Right lobe of liver (tissue), 6 donors: ENCODE measurements at regions not wholly inside any gene's neighbourhood (a gene's known extent, or its start where the extent isn't known, plus 50 kb on each side); places are given as distances from the start of the nearest gene placed in this dataset.
"Not testable (repeated sequence)": the region's sequence is repeated elsewhere in the genome, so short reads cannot be mapped to it uniquely, and the experiment has no call there.

Experiments
- ATAC-seq, 4 donors: fragments of 200-7000 bp; cut with Tn5 transposase; one replicate each; pipeline ENCODE4 v1.9.1; 2020; ENCODE audit warnings: mild to moderate bottlenecking in 4 of 4, moderate library complexity in 4 of 4
- DNase-seq, 3 donors: peaks; one replicate each; pipeline ENCODE4 v3.0.0-alpha.2; 2020
- H3K27ac ChIP-seq, 3 donors: fragments of 200-600 bp; one replicate each; pipeline ENCODE4 v1.8.0; 2022
- H3K27me3 ChIP-seq, 2 donors: fragments of 200-600 bp; one replicate each; pipeline ENCODE4 v1.8.0; 2022
- H3K36me3 ChIP-seq, 4 donors: fragments of 200-600 bp; sonication (generic) in 1 of 4; one replicate each; pipeline versions ENCODE4 v1.5.1 to v1.8.0; 2017 to 2022; ENCODE audit warnings: control low read depth in 1 of 4
- H3K4me1 ChIP-seq, 4 donors: fragments of 200-600 bp; sonication (generic) in 1 of 4; one replicate each; pipeline versions ENCODE4 v1.5.1 to v1.8.0; 2017 to 2022; ENCODE audit warnings: control low read depth in 1 of 4
- H3K4me3 ChIP-seq, 3 donors: fragments of 200-600 bp; one replicate each; pipeline ENCODE4 v1.8.0; 2022
- H3K9me3 ChIP-seq, 4 donors: fragments of 200-600 bp; sonication (generic) in 1 of 4; one replicate each; pipeline versions ENCODE4 v1.5.1 to v1.8.0; 2017 to 2022; ENCODE audit warnings: control low read depth in 1 of 4
- CTCF ChIP-seq, 4 donors: fragments of 200-600 bp in 3 of 4; fragments of 450-650 bp in 1 of 4; IDR thresholded peaks; one replicate each; pipeline versions ENCODE4 v1.5.1 to v1.8.0; 2016 to 2022; ENCODE audit warnings: antibody characterized with exemption in 4 of 4, mild to moderate bottlenecking in 2 of 4
- POLR2A ChIP-seq: fragments of 450-650 bp; IDR thresholded peaks from one replicate; pipeline ENCODE4 v1.6.1; 2017; ENCODE audit warnings: antibody characterized with exemption, mild to moderate bottlenecking
- WGBS: methylation state at CpG from one replicate; pipeline ENCODE4 v1.1.6; 2018; ENCODE audit warnings: low coverage, low lambda C conversion rate; ENCODE audit not compliant: insufficient coverage; ENCODE audit errors: missing lambda C conversion rate; 5-methylcytosine and 5-hydroxymethylcytosine counted together
- intact Hi-C, 2 donors: fragments of 100-400 bp; cut with DNase I; formaldehyde crosslinking; loops; one replicate each; pipeline versions ENCODE4 v1.11.2 to v1.14.1; 2022
- donor health status: DM: no; HTN: yes; CAD: no.
- donor health status: DM: no; HTN: no; CAD: no.
- donor health status: DM: no; HTN: no; CAD: no.
- donor health status: DM: no; HTN: yes; CAD: no.
- donor health status: DM: no; HTN: yes; CAD: no.

DNA sequence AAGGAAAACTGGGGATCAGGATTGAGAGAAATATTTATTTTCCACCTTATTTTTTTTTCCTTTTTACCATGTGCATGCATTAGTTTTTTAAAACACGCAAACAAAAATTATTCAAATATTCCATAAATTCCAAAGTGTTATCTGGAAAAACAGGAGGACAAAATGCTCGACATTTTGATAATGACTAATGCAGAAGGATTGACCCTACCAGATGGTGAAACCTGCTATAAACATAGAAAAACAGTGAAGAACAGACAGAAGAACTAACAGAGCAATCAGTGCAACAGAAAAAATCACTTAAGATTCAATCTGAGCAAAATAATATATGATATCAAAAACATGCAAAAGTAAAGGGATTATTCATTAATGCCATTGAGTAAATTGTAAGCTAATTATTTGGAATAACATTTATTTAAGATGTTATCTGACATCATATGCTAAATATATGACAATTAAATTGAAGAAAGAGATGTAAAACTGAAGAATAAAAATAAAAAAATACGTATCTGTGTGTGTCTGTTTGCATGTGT lies 218.4 kb downstream of the LMBRD1 start:
- Histone ChIP-seq H3K4me3 (no peak overlapping the region), H3K27ac (no peak overlapping the region), H3K4me1 (no peaks in the 10 kb centered on the region), H3K36me3 (no peaks in the 10 kb centered on the region), H3K27me3 (no peaks in the 10 kb centered on the region), H3K9me3 (no peaks in the 10 kb centered on the region)
- intact Hi-C loops = no loop called here
- ATAC-seq = no peak
- no peak for TF ChIP-seq CTCF (IDR thresholded peaks at IDR 0.05)
- no peak for TF ChIP-seq POLR2A
- no peak for DNase-seq
- 29% methylated on average over 3 of the region's 3 CpGs for WGBS

- H3K9me3 ChIP-seq = no peaks in the 10 kb centered on the region
- no peaks in the 10 kb centered on the region for H3K4me1 ChIP-seq
- WGBS = 67% methylated on average over 1 of the region's 1 CpG
- H3K36me3 ChIP-seq = no peaks in the 10 kb centered on the region
- DNase-seq = no peak
- no peak overlapping the region for H3K27ac ChIP-seq
- no peak overlapping the region for H3K4me3 ChIP-seq
- TF ChIP-seq POLR2A (no peak), CTCF (IDR thresholded peaks at IDR 0.05) (no peak)
- intact Hi-C loops = no loop called here
- ATAC-seq = no peak
- H3K27me3 ChIP-seq = no peaks in the 10 kb centered on the region
These were observed 225.6 kb downstream of the LMBRD1 start for GRCh38 chr6:69571234-69571633.

- Histone ChIP-seq H3K36me3 (no peaks in the 10 kb centered on the region), H3K27ac (no peak overlapping the region), H3K4me1 (no peaks in the 10 kb centered on the region), H3K9me3 (no peaks in the 10 kb centered on the region), H3K27me3 (no peaks in the 10 kb centered on the region), H3K4me3 (no peak overlapping the region)
- intact Hi-C loops = no loop called here
- WGBS = 65% methylated on average over 1 of the region's 1 CpG
- no peak for TF ChIP-seq CTCF (IDR thresholded peaks at IDR 0.05)
- ATAC-seq (no peak), DNase-seq (no peak)
These were observed 226.7 kb downstream of the LMBRD1 start for GRCh38 chr6:69570106-69570505.

- DNase-seq, H3K4me1 ChIP-seq, H3K27ac ChIP-seq, intact Hi-C loops, H3K36me3 ChIP-seq, H3K9me3 ChIP-seq, ATAC-seq, H3K4me3 ChIP-seq, H3K27me3 ChIP-seq: not testable (repeated sequence)
- WGBS = 17% methylated on average over 1 of the region's 6 CpGs
These were observed 236.2 kb downstream of the LMBRD1 start for GRCh38 chr6:69560597-69560996.

DNA sequence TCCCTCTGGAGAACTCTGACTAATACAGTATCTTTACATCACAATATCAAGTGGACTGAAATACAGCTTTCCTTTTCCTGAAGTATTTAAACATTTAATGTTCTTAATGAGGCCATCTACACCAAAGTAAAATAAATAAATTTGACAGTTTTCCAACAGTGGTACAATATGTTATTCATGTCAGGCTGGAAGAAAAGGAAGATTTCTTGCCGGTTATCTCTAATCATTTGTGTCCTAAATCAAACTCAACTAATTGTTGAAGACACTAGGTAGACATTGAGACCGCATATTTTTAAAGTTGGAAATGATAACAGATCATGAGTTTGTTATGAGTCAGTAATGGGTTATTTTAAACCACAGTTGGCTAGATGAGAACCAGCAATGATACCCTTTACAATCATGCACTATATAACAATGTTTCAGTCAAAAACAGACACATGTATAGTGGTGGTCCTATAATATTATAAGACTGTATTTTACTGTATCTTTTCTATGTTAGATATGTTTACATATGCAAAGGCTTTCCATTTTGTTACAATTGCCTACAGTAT lies 241.6 kb downstream of the LMBRD1 start:
- no peak for TF ChIP-seq POLR2A
- no peak for TF ChIP-seq CTCF (IDR thresholded peaks at IDR 0.05)
- Histone ChIP-seq H3K4me3 (no peak overlapping the region), H3K27ac (no peak overlapping the region), H3K9me3 (no peaks in the 10 kb centered on the region), H3K4me1 (no peaks in the 10 kb centered on the region), H3K36me3 (no peaks in the 10 kb centered on the region), H3K27me3 (no peaks in the 10 kb centered on the region)
- DNase-seq (no peak), ATAC-seq (no peak)
- 85% methylated on average over 2 of the region's 2 CpGs for WGBS
- intact Hi-C loops = no loop called here
